Spleen (tissue), 3 donors: ENCODE measurements at regions not wholly inside any gene's neighbourhood (a gene's known extent, or its start where the extent isn't known, plus 50 kb on each side); places are given as distances from the start of the nearest gene placed in this dataset.

Experiments used
- POLR2A ChIP-seq, 3 donors: fragments of 450-650 bp; IDR thresholded peaks; one replicate each; pipeline ENCODE4 v1.5.1; 2017; ENCODE audit warnings: antibody characterized with exemption in 3 of 3, mild to moderate bottlenecking in 1 of 3
- POLR2AphosphoS5 ChIP-seq, 3 donors: sonication (generic); formaldehyde crosslinking; IDR thresholded peaks; one replicate each; pipeline ENCODE4 v1.5.1; 2017; ENCODE audit warnings: antibody characterized with exemption in 3 of 3

DNA sequence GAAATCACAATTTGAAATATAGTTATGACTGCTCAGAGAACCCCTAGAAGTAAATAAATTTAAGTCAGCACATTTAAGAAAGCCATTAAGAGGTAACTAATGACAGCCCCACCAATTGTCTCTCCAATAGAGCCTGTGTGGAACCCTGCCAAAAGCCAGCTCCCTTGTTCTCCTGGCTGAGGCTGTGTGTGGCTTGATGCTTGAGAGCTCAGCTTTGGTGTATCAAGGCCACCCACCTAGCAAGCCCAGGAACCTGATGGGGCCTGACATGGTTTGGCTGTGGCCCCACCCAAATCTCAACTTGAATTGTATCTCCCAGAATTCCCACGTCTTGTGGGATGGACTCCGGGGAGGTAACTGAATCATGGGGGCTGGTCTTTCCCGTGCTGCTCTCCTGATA lies 106.9 kb downstream of the LRRN1 start:
- TF ChIP-seq POLR2AphosphoS5 (IDR thresholded peaks at IDR 0.05): no peak
- TF ChIP-seq POLR2A (IDR thresholded peaks at IDR 0.05): no peak
